Embryonic facial prominence (tissue), 1 donor: ENCODE measurements at regions not wholly inside any gene's neighbourhood (a gene's known extent, or its start where the extent isn't known, plus 50 kb on each side); places are given as distances from the start of the nearest gene placed in this dataset.

Experiments used
- DNase-seq: peaks from one replicate; pipeline ENCODE4 v3.0.0-alpha.2; 2016; ENCODE audit errors: extremely low spot score

GRCh38 chr2:217722883-217723472 is 279.8 kb downstream of the TNS1 start:
- no peak for DNase-seq

GRCh38 chr2:217717646-217718045 is 285.1 kb downstream of the TNS1 start:
- DNase-seq, result no peak

- no peak for DNase-seq
Observed at GRCh38 chr2:217715484-217715883, 287.3 kb downstream of the TNS1 start.

- DNase-seq, result peak; percentile 57
Observed at GRCh38 chr2:217714287-217714751, 288.5 kb downstream of the TNS1 start.

DNA sequence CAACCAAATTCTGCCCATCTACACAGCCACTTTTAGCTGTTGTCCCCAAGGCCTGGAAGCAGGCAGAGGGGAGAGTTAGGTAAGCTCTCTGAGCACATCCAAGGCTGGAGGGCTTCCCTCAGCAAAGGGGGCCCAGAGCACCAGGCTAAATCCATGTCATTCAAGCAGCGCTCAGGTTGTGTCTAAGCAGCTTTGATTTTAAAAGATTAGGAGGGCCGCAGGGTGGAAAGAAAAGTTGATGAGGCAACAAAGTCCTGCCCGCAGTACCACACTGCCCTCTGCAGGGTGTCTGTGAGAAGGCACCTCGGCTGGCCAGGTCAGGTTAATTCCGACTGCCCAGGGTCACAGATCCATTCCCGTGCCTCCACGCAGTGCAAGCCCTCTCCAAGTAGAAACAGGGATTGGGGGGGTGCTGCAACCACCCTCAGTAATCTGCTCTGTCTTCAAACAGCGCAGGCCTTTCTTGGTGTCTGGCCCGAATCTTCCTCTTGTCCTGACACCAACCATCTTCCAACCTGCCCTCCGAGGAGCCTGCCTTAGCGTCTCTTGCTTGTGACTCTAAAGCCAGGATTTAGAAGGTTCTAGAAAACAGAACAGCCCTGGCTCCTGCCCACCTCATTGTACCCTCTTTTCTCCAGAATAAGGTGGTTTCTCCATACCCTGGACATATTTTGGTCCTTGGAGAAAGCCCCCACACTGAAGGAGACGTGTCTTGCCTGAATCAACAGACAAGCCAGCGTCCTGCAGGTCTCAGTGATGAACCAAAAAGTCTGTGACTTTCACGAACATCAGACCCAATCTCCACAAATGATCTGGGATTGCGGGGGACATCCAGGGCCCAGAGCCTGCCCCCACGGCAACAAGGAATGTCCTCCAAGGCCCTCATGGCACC is 289.2 kb downstream of the TNS1 start:
- DNase-seq, result peak; percentile 57

- no peak for DNase-seq
Observed at GRCh38 chr2:217712431-217712830, 290.4 kb downstream of the TNS1 start.

DNA sequence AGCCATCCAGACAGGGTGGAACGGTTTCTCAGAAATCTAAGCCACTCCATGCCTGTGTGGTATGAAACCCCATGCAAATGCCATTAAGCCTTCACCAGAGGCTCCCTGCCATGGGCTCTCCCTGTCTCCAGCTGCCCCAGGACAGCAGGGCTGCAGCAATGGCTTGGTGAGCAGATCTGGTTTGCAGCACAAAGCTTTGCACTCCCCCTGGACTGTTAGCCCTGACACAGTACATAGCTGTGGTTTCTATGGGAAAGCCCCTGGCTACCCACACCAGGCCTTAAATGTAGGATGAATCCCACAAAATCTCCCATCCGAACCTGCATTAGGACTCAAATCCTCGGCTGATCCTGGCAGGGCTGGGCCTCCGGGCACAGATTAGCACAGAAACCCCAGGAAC is 291.6 kb downstream of the TNS1 start:
- DNase-seq, result no peak

- DNase-seq, result no peak
Observed at GRCh38 chr2:217710211-217710765, 292.5 kb downstream of the TNS1 start.

- DNase-seq, result no peak
Observed at GRCh38 chr2:217709478-217710210, 293.2 kb downstream of the TNS1 start.

DNA sequence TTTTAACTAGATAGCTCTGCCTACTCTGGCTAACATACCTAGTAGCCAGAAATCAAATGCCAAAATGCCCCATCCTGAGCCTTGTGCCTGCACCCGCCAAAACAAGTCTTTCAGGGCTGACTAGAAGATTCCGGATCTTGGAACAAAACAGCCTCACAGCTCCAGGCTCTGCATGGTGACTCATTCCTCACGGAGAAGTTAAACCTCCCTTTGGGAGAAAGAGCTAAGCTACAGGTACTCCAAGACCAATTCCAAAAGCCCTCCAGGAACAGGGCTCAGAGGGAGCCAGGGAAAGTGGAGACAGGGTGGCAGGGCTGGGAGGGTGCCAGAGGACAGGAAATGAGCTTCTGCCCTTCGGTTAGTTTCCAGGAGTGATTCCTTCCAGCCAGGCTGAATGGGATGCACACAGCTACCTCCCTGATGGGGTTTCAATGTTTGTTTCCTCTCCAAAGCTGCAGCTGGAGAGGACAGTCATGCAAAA is 295.6 kb downstream of the TNS1 start:
- no peak for DNase-seq

- DNase-seq, result no peak
Observed at GRCh38 chr2:217706513-217706912, 296.3 kb downstream of the TNS1 start.

GRCh38 chr2:217706095-217706494 is 296.7 kb downstream of the TNS1 start:
- DNase-seq, result no peak

- DNase-seq, result no peak
Observed at GRCh38 chr2:217705461-217705860, 297.3 kb downstream of the TNS1 start.

- DNase-seq, result no peak
Observed at GRCh38 chr2:217703999-217704398, 298.8 kb downstream of the TNS1 start.

GRCh38 chr2:217703102-217703501 is 299.7 kb downstream of the TNS1 start:
- no peak for DNase-seq

GRCh38 chr2:217701622-217702021 is 301.2 kb downstream of the TNS1 start:
- no peak for DNase-seq

DNA sequence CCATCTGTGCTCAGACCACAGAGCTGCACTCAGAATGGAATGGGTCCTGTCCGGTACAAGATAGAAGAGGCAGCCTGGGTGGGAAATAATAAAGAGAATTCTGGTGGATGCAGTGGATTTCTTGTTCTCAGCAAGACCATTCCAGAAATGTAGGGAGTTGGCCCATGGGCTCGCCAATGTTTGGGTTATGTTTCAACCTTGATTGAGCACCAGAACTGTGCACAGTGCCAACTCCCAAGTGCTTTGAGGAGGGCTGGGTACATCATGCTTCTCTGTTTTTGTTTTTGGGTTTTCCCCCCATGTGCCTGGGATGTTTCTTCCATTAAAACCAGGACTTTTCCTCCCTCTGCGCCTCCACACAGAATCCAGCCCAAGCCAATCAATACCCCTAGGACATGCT is 304.1 kb downstream of the TNS1 start:
- DNase-seq, result no peak

DNA sequence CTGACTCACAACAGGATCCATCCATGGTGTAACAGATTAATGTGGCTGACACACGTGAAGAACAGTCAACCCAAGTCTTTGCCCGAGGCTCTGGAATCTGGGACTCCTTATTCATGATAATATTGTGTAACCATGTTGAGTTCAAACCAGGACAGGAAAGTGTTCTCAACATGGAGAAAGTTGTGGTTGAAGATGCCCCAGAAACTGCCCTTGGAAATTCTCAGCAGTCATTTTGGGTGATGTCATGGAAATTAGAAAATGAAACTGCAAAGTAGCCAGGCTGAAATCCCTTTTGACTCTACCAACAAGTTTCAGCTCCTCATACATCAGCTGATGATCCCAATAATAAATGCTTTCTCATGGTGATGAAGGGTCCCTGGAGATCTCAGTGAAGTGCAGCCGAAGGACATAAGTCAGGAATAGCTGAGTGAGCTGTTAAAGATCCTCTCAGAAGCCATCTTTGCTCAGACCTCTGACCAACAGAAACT is 307.7 kb downstream of the TNS1 start:
- no peak for DNase-seq

- no peak for DNase-seq
Observed at GRCh38 chr2:217694291-217694690, 308.5 kb downstream of the TNS1 start.

DNA sequence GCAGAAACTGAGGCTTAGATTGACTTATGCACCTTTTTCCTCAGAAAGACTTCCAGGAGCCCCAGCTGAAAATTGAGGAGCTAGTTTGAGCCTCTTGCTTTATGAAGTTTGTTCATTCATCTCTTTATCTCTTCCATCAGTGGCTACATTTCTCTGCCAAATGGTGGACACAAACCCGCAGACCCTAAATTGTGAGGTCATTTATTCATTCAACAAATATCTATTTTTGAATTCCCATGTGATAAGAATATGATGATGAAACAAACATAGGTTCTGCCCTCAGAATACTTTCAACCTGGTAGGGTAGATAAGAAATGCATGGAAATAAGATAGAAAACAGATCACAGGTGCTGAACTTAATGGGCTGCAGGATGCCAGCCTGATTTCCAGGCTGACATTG is 309.4 kb downstream of the TNS1 start:
- no peak for DNase-seq

DNA sequence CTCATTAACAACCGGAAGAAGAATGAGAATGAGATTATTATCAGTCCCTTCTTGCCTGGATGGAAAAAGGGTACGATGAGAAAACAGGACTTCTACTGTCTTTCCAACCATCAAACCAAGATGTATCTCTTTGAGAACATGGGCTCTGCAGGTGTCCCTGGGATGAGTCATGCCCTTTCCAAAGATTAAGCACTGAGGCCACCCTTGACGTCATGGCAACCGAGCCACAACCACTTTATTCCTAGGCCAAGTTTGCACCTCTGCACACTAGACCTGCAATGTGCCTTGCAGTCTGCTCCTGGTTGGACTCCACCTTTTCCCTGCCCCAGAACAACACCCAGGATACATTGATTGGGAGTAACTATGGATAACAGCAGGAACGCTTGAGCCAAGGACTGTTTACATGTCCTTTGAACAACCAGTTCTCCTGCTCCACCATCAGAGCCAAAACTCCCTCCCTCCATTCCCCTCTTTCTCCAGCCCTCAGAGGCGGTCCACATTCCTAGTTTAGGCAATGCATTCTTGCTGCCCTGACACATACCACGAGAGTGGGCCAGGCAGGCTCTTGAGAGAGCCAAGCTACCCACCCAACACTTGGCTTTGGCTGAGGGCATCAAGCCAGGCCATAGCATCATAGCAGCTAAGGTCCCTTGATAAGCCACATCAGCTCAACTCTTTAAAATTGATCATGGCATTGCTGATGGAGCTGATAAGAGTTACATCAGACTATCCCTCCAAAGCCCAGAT is 310.7 kb downstream of the TNS1 start:
- DNase-seq, result no peak
